Right atrium auricular region (tissue), 2 donors: ENCODE measurements at regions not wholly inside any gene's neighbourhood (a gene's known extent, or its start where the extent isn't known, plus 50 kb on each side); places are given as distances from the start of the nearest gene placed in this dataset.

Source experiments
- DNase-seq: peaks from one replicate; pipeline ENCODE4 v3.0.0-alpha.2; 2019; ENCODE audit warnings: low spot score
- H3K27ac ChIP-seq, 2 donors: fragments of 200-600 bp; sonication (generic); 1 replicate in 1 of 2; 2 replicates in 1 of 2; pipeline ENCODE4 v1.5.1; 2016 to 2019
- H3K27me3 ChIP-seq, 2 donors: fragments of 200-600 bp; sonication (generic); one replicate each; pipeline versions ENCODE4 v1.5.1 to v1.6.0; 2017 to 2019
- H3K36me3 ChIP-seq: fragments of 200-600 bp; sonication (generic); one replicate; pipeline ENCODE4 v1.5.1; 2016
- H3K4me1 ChIP-seq, 2 donors: fragments of 200-600 bp; sonication (generic); one replicate each; pipeline versions ENCODE4 v1.5.1 to v1.6.0; 2017 to 2019
- H3K4me3 ChIP-seq, 2 donors: fragments of 200-600 bp; sonication (generic); 1 replicate in 1 of 2; 2 replicates in 1 of 2; pipeline ENCODE4 v1.5.1; 2017 to 2019; ENCODE audit warnings: mild to moderate bottlenecking in 1 of 2, moderate library complexity in 1 of 2
- H3K9me3 ChIP-seq, 2 donors: fragments of 200-600 bp; sonication (generic); one replicate each; pipeline ENCODE4 v1.5.1; 2019
- CTCF ChIP-seq, 2 donors: fragments of 200-600 bp; sonication (generic); IDR thresholded peaks; one replicate each; pipeline ENCODE4 v1.5.1; 2019; ENCODE audit warnings: antibody characterized with exemption in 2 of 2

- H3K36me3 ChIP-seq: no peaks in the 10 kb centered on the region
- H3K27ac ChIP-seq: no peak overlapping the region
- peaks cover 0 to 4% of the 10 kb centered on the region in 2 donors for H3K9me3 ChIP-seq
- no peak for TF ChIP-seq CTCF (IDR thresholded peaks at IDR 0.05)
- H3K4me1 ChIP-seq: no peaks in the 10 kb centered on the region
- no peak overlapping the region for H3K4me3 ChIP-seq
- no peaks in the 10 kb centered on the region for H3K27me3 ChIP-seq
- DNase-seq: no peak
Measured at GRCh38 chr2:182477774-182478173, 50.9 kb upstream of the PDE1A start.

GRCh38 chr2:182481676-182482075, 54.8 kb upstream of the PDE1A start:
- Histone ChIP-seq H3K27me3 (no peaks in the 10 kb centered on the region), H3K4me1 (no peaks in the 10 kb centered on the region), H3K9me3 (no peaks in the 10 kb centered on the region), H3K27ac (no peak overlapping the region), H3K4me3 (no peak overlapping the region), H3K36me3 (no peaks in the 10 kb centered on the region)
- no peak for DNase-seq
- TF ChIP-seq CTCF (IDR thresholded peaks at IDR 0.05): no peak

- no peaks in the 10 kb centered on the region for H3K9me3 ChIP-seq
- no peak for TF ChIP-seq CTCF (IDR thresholded peaks at IDR 0.05)
Measured at GRCh38 chr2:182482511-182482910, 55.7 kb upstream of the PDE1A start.

GRCh38 chr2:182496596-182496995, 69.8 kb upstream of the PDE1A start:
- Histone ChIP-seq H3K27ac (no peak overlapping the region), H3K27me3 (no peaks in the 10 kb centered on the region), H3K4me1 (no peaks in the 10 kb centered on the region), H3K4me3 (no peak overlapping the region), H3K9me3 (no peaks in the 10 kb centered on the region), H3K36me3 (no peaks in the 10 kb centered on the region)
- no peak for TF ChIP-seq CTCF (IDR thresholded peaks at IDR 0.05)
- no peak for DNase-seq

More at GRCh38 chr2:182482511-182482910, 55.7 kb upstream of the PDE1A start:
- DNase-seq: no peak
- no peaks in the 10 kb centered on the region for H3K4me1 ChIP-seq
- H3K27me3 ChIP-seq: no peaks in the 10 kb centered on the region
- no peak overlapping the region for H3K27ac ChIP-seq
- no peak overlapping the region for H3K4me3 ChIP-seq
- H3K36me3 ChIP-seq: no peaks in the 10 kb centered on the region

GRCh38 chr2:182499706-182500470, 73.1 kb upstream of the PDE1A start:
- Histone ChIP-seq H3K9me3 (no peaks in the 10 kb centered on the region), H3K27me3 (no peaks in the 10 kb centered on the region), H3K36me3 (no peaks in the 10 kb centered on the region), H3K4me3 (no peak overlapping the region), H3K27ac (no peak overlapping the region), H3K4me1 (no peaks in the 10 kb centered on the region)
- DNase-seq: no peak
- TF ChIP-seq CTCF (IDR thresholded peaks at IDR 0.05): no peak

GRCh38 chr2:182503886-182504285, 77.0 kb upstream of the PDE1A start:
- Histone ChIP-seq H3K27ac (no peak overlapping the region), H3K9me3 (no peaks in the 10 kb centered on the region), H3K36me3 (no peaks in the 10 kb centered on the region), H3K4me1 (no peaks in the 10 kb centered on the region), H3K27me3 (no peaks in the 10 kb centered on the region), H3K4me3 (no peak overlapping the region)
- DNase-seq: no peak
- no peak for TF ChIP-seq CTCF (IDR thresholded peaks at IDR 0.05)
